ENCODE measurements at regions not wholly inside any gene's neighbourhood (a gene's known extent, or its start where the extent isn't known, plus 50 kb on each side); places are given as distances from the start of the nearest gene placed in this dataset.
"Not testable (repeated sequence)": the region's sequence is repeated elsewhere in the genome, so short reads cannot be mapped to it uniquely, and the experiment has no call there.

DNA sequence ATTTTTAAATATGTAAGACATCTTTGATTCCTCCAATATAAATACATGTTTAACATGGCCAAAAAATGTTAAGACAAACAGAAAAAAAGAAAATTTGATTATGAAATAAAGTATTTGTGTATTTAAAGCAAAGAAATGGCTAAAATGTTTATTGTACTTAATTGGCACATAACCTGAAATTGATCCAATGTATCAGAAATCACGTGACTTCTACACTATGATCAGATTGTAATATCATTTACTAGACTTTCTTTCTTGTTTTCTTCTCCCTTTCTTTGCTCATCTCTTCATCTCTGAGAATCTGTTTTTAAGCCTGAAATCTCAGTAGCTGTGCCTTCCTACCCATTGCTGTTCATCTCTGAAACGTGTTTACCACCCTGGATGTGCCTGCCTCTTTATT is 420.3 kb downstream of the RSL24D1 start:
- no peak for DNase-seq (ENCODE audit: low spot score)
- TF ChIP-seq, protein P1, sequence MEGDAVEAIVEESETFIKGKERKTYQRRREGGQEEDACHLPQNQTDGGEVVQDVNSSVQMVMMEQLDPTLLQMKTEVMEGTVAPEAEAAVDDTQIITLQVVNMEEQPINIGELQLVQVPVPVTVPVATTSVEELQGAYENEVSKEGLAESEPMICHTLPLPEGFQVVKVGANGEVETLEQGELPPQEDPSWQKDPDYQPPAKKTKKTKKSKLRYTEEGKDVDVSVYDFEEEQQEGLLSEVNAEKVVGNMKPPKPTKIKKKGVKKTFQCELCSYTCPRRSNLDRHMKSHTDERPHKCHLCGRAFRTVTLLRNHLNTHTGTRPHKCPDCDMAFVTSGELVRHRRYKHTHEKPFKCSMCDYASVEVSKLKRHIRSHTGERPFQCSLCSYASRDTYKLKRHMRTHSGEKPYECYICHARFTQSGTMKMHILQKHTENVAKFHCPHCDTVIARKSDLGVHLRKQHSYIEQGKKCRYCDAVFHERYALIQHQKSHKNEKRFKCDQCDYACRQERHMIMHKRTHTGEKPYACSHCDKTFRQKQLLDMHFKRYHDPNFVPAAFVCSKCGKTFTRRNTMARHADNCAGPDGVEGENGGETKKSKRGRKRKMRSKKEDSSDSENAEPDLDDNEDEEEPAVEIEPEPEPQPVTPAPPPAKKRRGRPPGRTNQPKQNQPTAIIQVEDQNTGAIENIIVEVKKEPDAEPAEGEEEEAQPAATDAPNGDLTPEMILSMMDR (IDR thresholded peaks at IDR 0.05; ENCODE audit: borderline replicate concordance, control extremely low read depth, extremely low read depth, insufficient read depth, missing control alignments): no peak
- in situ Hi-C loops (cut with MboI; ENCODE audit: low sequenced_read_pairs, unreplicated experiment): no loop called here

DNA sequence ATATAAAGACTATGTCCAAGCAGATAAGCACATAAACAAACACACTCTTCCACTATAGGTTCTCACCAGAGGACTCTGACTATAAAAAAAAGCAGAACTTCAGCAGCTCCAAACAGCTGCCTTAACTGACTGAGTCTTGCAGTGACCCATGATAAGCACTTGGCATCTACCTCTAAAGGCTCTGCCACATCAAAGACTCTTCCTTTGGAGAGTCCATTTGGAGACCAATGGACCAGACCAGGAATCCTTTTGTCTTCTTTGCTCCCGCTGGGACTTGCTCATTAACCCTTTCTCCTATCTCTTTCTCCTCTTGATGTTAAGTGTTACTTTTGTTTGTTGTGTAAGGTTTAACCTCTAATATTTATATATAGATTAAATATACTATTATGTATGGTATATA is 424.1 kb downstream of the RSL24D1 start:
- DNase-seq (ENCODE audit: low spot score): no peak
- in situ Hi-C loops (cut with MboI; ENCODE audit: low sequenced_read_pairs, unreplicated experiment): no loop called here
- TF ChIP-seq, protein P1 (IDR thresholded peaks at IDR 0.05; ENCODE audit: borderline replicate concordance, control extremely low read depth, extremely low read depth, insufficient read depth, missing control alignments): no peak

DNA sequence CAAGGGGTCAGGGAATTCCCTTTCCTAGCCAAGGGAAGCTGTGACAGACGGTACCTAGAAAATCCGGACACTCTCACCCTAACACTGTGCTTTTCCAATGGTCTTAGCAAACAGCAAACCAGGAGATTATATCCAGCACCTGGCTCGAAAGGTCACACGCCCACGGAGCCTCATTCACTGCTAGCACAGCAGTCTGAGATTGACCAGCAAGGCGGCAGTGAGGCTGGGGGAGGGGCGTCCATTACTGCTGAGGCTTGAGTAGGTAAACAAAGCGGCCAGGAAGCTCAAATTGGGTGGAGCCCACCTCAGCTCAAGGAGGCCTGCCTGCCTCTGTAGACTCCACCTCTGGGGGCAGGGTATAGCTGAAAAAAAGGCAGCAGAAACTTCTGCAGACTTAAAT is 447.3 kb downstream of the RSL24D1 start:
- DNase-seq (ENCODE audit: low spot score); in situ Hi-C loops (cut with MboI; ENCODE audit: low sequenced_read_pairs, unreplicated experiment): not testable (repeated sequence)

DNA sequence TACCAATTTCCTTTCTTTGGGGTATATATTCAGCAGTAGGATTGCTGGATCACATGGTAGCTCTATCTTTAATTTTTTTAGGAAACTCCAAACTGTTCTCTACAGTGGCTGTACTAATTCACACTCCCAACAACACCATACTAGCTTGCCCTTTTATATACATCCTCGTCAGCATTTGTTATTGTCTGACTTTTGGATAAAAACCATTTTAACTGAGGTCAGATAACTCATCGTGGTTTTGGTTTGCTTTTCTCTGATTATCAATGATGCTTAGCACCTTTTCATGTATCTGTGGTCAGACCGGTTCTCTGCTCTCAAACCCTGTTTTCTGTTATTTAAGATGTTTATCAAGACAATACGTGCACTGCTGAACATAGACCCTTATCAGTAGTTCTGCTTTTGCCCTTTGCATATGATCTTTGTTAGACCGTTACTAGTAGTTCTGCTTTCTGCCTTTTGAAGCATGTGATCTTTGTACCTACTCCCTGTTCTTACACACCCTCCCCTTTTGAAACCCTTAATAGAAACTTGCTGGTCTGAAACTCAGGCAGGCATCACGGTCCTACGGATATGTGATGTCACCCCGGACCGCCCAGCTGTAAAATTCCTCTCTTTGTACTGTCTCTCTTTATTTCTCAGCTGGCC is 474.3 kb downstream of the RSL24D1 start:
- in situ Hi-C loops (cut with MboI; ENCODE audit: low sequenced_read_pairs, unreplicated experiment): no loop called here
- TF ChIP-seq, protein P1 (IDR thresholded peaks at IDR 0.05; ENCODE audit: borderline replicate concordance, control extremely low read depth, extremely low read depth, insufficient read depth, missing control alignments): no peak
- DNase-seq (ENCODE audit: low spot score): no peak

DNA sequence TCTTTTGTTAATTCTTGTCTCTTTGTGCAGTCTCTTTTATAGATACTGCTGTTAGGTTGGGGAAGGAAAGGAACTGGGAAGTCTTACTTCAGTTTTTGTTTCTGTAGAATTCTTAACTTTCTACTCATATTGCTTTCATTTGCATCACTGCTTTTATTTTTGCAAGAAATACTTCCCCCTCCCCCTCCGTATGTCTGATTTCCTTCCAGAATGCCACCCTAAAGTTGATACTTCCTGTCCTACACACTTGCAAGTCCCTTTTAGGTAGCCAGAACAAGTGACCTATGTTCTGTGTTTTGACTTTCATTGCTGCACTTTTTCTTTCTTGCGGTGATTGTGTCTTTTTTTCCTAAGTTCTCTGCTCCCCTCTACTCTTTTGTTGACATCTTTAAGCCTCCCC is 477.4 kb downstream of the RSL24D1 start:
- DNase-seq (ENCODE audit: low spot score): no peak
- in situ Hi-C loops (cut with MboI; ENCODE audit: low sequenced_read_pairs, unreplicated experiment): no loop called here
- TF ChIP-seq, protein P1 (IDR thresholded peaks at IDR 0.05; ENCODE audit: borderline replicate concordance, control extremely low read depth, extremely low read depth, insufficient read depth, missing control alignments): no peak

DNA sequence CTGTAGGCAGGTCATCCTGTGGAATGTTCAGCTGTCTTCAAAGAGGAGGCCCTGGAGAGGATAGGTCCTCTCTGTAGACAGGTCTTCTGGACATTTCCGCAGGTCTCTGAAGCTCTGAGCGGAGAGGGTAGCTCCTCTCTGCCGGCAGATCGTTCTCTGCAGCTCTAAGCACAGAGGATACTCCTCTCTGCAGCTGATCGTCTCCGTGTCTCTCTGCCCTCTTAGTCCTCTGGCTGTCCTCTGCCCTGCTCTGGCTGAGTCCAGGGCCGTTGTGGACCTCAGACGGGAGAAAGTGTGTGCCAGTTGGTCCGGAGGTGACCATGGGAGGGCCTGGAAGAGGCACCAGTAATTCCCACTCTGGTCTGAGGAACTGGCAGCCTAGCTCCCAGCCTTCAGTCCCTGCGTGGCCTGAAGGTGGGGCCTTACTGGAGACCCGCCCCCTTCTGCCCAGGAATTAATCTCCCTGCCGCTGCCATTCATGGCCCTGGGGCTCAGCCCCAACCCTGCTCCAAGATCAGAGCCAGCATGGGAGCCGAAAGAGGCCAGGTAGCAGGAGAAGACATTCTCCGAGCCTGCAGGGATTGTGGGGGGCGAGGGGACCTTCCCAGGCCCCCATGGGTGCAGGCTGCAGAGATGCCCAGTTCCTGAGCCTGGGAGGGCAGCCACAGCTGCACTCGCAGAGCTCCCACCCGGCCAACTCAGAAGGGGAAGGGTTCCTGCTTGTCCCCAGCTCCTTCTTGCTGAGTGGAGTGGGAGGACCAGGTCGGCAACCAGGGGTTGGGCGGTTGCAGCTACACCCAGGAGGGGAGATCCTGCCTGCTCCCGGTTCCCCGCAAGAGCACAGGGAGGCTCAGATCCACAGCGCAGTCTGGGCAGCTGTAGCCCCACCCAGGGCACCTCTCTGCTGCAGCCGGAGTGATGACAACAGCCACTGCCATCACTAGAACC is 488.7 kb downstream of the RSL24D1 start:
- in situ Hi-C loops (cut with MboI; ENCODE audit: low sequenced_read_pairs, unreplicated experiment): no loop called here
- TF ChIP-seq, protein P1 (IDR thresholded peaks at IDR 0.05; ENCODE audit: borderline replicate concordance, control extremely low read depth, extremely low read depth, insufficient read depth, missing control alignments): no peak
- no peak for DNase-seq (ENCODE audit: low spot score)

DNA sequence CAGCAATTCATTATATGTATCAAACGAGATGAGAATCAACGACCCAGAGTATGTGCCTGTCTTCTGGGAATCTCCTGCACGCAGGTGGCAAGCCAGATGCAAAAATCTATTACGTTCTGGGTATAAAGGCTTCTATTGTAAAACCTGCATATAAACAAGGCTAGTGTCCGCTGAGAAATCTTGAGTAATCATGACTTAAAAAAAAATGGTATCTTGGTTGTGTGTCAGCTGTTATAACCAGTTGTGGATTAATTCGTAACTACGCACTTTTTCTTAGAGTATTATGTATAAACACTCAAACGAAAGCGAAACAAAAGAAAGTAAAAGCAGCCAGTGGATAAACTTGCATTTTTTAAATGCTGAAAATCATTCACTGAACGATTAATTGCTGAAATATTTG is 509.1 kb downstream of the RSL24D1 start:
- in situ Hi-C loops (cut with MboI; ENCODE audit: low sequenced_read_pairs, unreplicated experiment): no loop called here
- DNase-seq (ENCODE audit: low spot score): no peak
- TF ChIP-seq, protein P1 (IDR thresholded peaks at IDR 0.05; ENCODE audit: borderline replicate concordance, control extremely low read depth, extremely low read depth, insufficient read depth, missing control alignments): no peak

Measured in GM13976 (cell line).